SK-N-MC (cell line): ENCODE measurements at regions not wholly inside any gene's neighbourhood (a gene's known extent, or its start where the extent isn't known, plus 50 kb on each side); places are given as distances from the start of the nearest gene placed in this dataset.

ENCODE experiments used
- EZH2 ChIP-seq: fragments of 200-600 bp; sonication (generic); IDR thresholded peaks from one replicate; pipeline ENCODE4 v1.6.1; 2017; ENCODE audit warnings: antibody characterized with exemption
- POLR2AphosphoS5 ChIP-seq: IDR thresholded peaks from 2 replicates; pipeline ENCODE4 v1.6.1; 2012; ENCODE audit warnings: mild to moderate bottlenecking, low read depth, low read length, borderline replicate concordance

DNA sequence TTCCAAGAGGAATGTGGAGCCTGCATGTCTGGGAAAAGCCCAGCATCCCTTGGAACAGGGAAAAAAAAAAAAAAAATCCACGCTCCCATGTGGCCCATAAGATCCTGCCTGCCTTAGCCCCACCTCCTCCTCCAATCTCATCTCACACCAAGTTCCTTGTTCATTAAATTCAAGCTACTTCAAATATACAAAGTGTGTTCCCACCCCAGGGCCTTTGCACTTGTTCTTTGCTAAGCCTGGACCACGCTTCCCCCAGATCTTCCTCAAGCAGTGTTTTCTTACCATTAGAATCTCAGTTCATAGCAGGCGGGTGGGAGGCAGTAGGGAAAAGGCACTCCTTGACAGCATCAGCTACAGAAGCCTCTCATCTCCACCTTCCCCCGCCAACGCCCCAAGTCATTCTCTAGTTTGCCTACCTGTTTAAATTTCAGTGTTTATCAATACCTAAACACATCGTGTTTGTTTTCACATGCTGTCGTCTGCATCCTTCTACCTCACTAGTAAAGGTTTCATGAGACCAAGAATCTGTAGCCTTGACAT, 262.8 kb downstream of the FGFR2 start:
- TF ChIP-seq EZH2 (no peak), POLR2AphosphoS5 (no peak)
